ENCODE measurements at regions not wholly inside any gene's neighbourhood (a gene's known extent, or its start where the extent isn't known, plus 50 kb on each side); places are given as distances from the start of the nearest gene placed in this dataset.

- TF ChIP-seq CTCF (IDR thresholded peaks at IDR 0.05) (no peak), POLR2A (IDR thresholded peaks at IDR 0.05) (no peak)
Observed at GRCh38 chr7:155880721-155881120, 68.5 kb upstream of the SHH start.

Measured in esophagus squamous epithelium (tissue), 4 donors.